HCT116 (cell line): ENCODE measurements at regions not wholly inside any gene's neighbourhood (a gene's known extent, or its start where the extent isn't known, plus 50 kb on each side); places are given as distances from the start of the nearest gene placed in this dataset.

ENCODE experiments used
- ATAC-seq: fragments of 200-7000 bp; cut with Tn5 transposase; 2 replicates; pipeline ENCODE4 v1.9.1; 2020; ENCODE audit warnings: mild to moderate bottlenecking, moderate library complexity
- BruUV-seq: library from RNA; stranded (reverse); fragments of 400-500 nt; replicated peaks from 2 replicates; lab custom pipeline; 2021; lab: Mats Ljungman, UMichigan
- CTCF ChIA-PET: fragments of 300-600 bp; sonication (Branson Sonifier 250); formaldehyde crosslinking; loops from one replicate; lab custom pipeline; 2021; ENCODE audit warnings: antibody characterized with exemption; lab: Charles Lee
- POLR2A ChIA-PET: fragments of 300-600, 350-600 bp; sonication (Branson Sonifier 250); formaldehyde crosslinking; loops from one replicate; lab custom pipeline; 2021; ENCODE audit warnings: antibody characterized with exemption; lab: Charles Lee
- RAD21 ChIA-PET, 2 experiments: fragments of 300-600 bp; sonication (Branson Sonifier 250); formaldehyde crosslinking; loops; one replicate each; lab custom pipeline; 2023; ENCODE audit warnings: low total read pairs in 2 of 2; ENCODE audit not compliant: uncharacterized antibody in 2 of 2, unreplicated experiment in 2 of 2, low non-redundant PET in 1 of 2; lab: Charles Lee
- DNase-seq: peaks from one replicate; pipeline ENCODE4 v3.0.0-alpha.2; 2010; ENCODE audit warnings: low read depth, low spot score
- H2AFZ ChIP-seq: fragments of 200-600 bp; shearing (Covaris generic), sonication (generic); 2 replicates; pipeline ENCODE4 v1.6.1; 2017; ENCODE audit warnings: low read depth, mixed run types, mixed read lengths, antibody characterized with exemption, low read length; ENCODE audit not compliant: poor library complexity, severe bottlenecking
- H3K27ac ChIP-seq: 2 replicates; pipeline ENCODE4 v1.5.1; 2012; ENCODE audit warnings: low read depth, low read length
- H3K27me3 ChIP-seq: fragments of 200-600 bp; sonication (generic); 2 replicates; pipeline ENCODE4 v1.6.1; 2016; ENCODE audit warnings: mixed run types, low read length, mixed read lengths; ENCODE audit not compliant: insufficient read depth
- H3K36me3 ChIP-seq, 2 experiments: fragments of 200-500 bp in 1 of 2; fragments of 200-600 bp in 1 of 2; sonication (Bioruptor generic) in 1 of 2; sonication (generic) in 1 of 2; 2 replicates each; pipeline versions ENCODE4 v1.5.1 to v1.6.1; 2014 to 2016; ENCODE audit warnings: low read length in 2 of 2, inconsistent platforms in 1 of 2, mixed read lengths in 1 of 2, mixed run types in 1 of 2; ENCODE audit not compliant: insufficient read depth in 2 of 2, control insufficient read depth in 1 of 2
- H3K4me1 ChIP-seq, 2 experiments: fragments of 200-600 bp in 1 of 2; sonication (generic) in 1 of 2; 2 replicates each; pipeline versions ENCODE4 v1.5.1 to v1.6.1; 2012 to 2017; ENCODE audit warnings: low read length in 2 of 2, inconsistent platforms in 1 of 2, mild to moderate bottlenecking in 1 of 2, mixed read lengths in 1 of 2, mixed run types in 1 of 2, moderate library complexity in 1 of 2; ENCODE audit not compliant: insufficient read depth in 2 of 2, control insufficient read depth in 1 of 2
- H3K4me2 ChIP-seq: fragments of 200-600 bp; sonication (generic); 2 replicates; pipeline ENCODE4 v1.6.1; 2017; ENCODE audit warnings: mixed run types, low read length, mixed read lengths
- H3K4me3 ChIP-seq, 2 experiments: fragments of 200-600 bp in 1 of 2; sonication (generic) in 1 of 2; replicated peaks in 1 of 2; 2 replicates each; pipeline ENCODE4 v1.5.1; 2011 to 2016; ENCODE audit warnings: low read length in 2 of 2, control low read depth in 1 of 2, low read depth in 1 of 2, mild to moderate bottlenecking in 1 of 2, mixed read lengths in 1 of 2, mixed run types in 1 of 2
- H3K79me2 ChIP-seq: fragments of 200-600 bp; sonication (generic); 2 replicates; pipeline ENCODE4 v1.6.1; 2017; ENCODE audit warnings: mild to moderate bottlenecking, mixed run types, low read length, moderate library complexity, mixed read lengths; ENCODE audit not compliant: insufficient read depth
- H3K9ac ChIP-seq: fragments of 200-600 bp; sonication (generic); 2 replicates; pipeline ENCODE4 v1.6.1; 2016; ENCODE audit warnings: low read length, mixed read lengths
- H3K9me2 ChIP-seq: fragments of 200-600 bp; sonication (generic), shearing (Covaris generic); 2 replicates; pipeline ENCODE4 v1.6.1; 2017; ENCODE audit warnings: mixed run types, mild to moderate bottlenecking, moderate library complexity; ENCODE audit not compliant: insufficient read depth
- H3K9me3 ChIP-seq, 2 experiments: fragments of 200-500 bp in 1 of 2; fragments of 200-600 bp in 1 of 2; sonication (Bioruptor generic) in 1 of 2; sonication (generic) in 1 of 2; 2 replicates each; pipeline ENCODE4 v1.6.1; 2014 to 2017; ENCODE audit warnings: low read length in 2 of 2, mixed read lengths in 2 of 2, inconsistent platforms in 1 of 2, low read depth in 1 of 2, mild to moderate bottlenecking in 1 of 2, mixed run types in 1 of 2, moderate library complexity in 1 of 2; ENCODE audit not compliant: control insufficient read depth in 1 of 2, insufficient read depth in 1 of 2
- H4K20me1 ChIP-seq: fragments of 200-600 bp; sonication (generic), shearing (Covaris generic); 2 replicates; pipeline ENCODE4 v1.6.1; 2017; ENCODE audit warnings: mixed run types, mild to moderate bottlenecking, moderate library complexity; ENCODE audit not compliant: insufficient read depth
- JUND ChIP-seq: IDR thresholded peaks from 2 replicates; pipeline ENCODE4 v1.6.1; 2012
- POLR2A ChIP-seq: IDR thresholded peaks from 2 replicates; pipeline ENCODE4 v1.7.0; 2011; ENCODE audit warnings: borderline replicate concordance; ENCODE audit not compliant: insufficient read depth, insufficient read length; ENCODE audit errors: extremely low read depth
- RAD21 ChIP-seq: IDR thresholded peaks from 2 replicates; pipeline ENCODE4 v1.6.1; 2012; ENCODE audit warnings: low read depth, mild to moderate bottlenecking
- SIN3A ChIP-seq: IDR thresholded peaks from 2 replicates; pipeline ENCODE4 v1.6.1; 2012; ENCODE audit warnings: low read depth
- TCF7L2 ChIP-seq: IDR thresholded peaks from 2 replicates; pipeline ENCODE4 v1.7.0; 2011; ENCODE audit warnings: borderline replicate concordance, inconsistent platforms; ENCODE audit not compliant: insufficient read depth, insufficient read length; ENCODE audit errors: extremely low read depth
- intact Hi-C: fragments of 100-400 bp; cut with micrococcal nuclease; formaldehyde crosslinking; loops from 2 replicates; pipeline ENCODE4 v1.10.0; 2022
- TF ChIP-seq, protein P1 (sequence below), 3 experiments: fragments of 200-600 bp in 1 of 3; sonication (generic) in 1 of 3; IDR thresholded peaks in 2 of 3; conservative IDR thresholded peaks in 1 of 3; 2 replicates each; pipeline ENCODE4 v1.5.1; 2012 to 2017; ENCODE audit warnings: low read depth in 2 of 3, low read length in 2 of 3, antibody characterized with exemption in 1 of 3, borderline replicate concordance in 1 of 3, control low read depth in 1 of 3, mild to moderate bottlenecking in 1 of 3, mixed read lengths in 1 of 3, mixed run types in 1 of 3, moderate library complexity in 1 of 3; ENCODE audit not compliant: insufficient read depth in 1 of 3
- TF ChIP-seq, protein P2 (sequence below): IDR thresholded peaks from 2 replicates; pipeline ENCODE4 v1.6.1; 2012; ENCODE audit warnings: low read depth

DNA sequence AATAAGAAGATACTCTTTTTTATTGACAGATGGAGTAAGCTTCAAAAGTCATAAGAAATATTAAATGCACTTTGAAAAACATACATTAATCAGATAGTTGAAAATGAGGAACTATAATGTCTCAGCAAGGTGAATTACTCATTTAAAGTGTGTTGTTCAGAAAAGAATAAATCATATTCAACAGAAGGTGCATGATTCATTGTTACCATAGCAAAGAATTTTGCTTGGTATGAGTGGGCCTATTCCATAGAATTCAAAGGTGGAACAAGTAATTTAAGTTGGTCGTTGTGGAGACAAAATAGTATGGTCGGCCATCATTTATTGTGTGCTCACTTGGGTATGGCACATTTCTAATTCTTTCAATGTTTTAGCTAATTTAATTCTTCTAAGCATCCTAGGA lies 1920.2 kb upstream of the CDH9 start:
- ATAC-seq = no peak

More for the DNA sequence above, 1920.2 kb upstream of the CDH9 start:
- TF ChIP-seq, protein P1, sequence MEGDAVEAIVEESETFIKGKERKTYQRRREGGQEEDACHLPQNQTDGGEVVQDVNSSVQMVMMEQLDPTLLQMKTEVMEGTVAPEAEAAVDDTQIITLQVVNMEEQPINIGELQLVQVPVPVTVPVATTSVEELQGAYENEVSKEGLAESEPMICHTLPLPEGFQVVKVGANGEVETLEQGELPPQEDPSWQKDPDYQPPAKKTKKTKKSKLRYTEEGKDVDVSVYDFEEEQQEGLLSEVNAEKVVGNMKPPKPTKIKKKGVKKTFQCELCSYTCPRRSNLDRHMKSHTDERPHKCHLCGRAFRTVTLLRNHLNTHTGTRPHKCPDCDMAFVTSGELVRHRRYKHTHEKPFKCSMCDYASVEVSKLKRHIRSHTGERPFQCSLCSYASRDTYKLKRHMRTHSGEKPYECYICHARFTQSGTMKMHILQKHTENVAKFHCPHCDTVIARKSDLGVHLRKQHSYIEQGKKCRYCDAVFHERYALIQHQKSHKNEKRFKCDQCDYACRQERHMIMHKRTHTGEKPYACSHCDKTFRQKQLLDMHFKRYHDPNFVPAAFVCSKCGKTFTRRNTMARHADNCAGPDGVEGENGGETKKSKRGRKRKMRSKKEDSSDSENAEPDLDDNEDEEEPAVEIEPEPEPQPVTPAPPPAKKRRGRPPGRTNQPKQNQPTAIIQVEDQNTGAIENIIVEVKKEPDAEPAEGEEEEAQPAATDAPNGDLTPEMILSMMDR (IDR thresholded peaks at IDR 0.05 in 2 of 3, conservative IDR thresholded peaks at IDR 0.05 in 1 of 3; ENCODE audit: borderline replicate concordance in 1 of 3, insufficient read depth in 1 of 3, low read depth in 2 of 3, low read length in 2 of 3) = no peak
- TF ChIP-seq, protein P2, sequence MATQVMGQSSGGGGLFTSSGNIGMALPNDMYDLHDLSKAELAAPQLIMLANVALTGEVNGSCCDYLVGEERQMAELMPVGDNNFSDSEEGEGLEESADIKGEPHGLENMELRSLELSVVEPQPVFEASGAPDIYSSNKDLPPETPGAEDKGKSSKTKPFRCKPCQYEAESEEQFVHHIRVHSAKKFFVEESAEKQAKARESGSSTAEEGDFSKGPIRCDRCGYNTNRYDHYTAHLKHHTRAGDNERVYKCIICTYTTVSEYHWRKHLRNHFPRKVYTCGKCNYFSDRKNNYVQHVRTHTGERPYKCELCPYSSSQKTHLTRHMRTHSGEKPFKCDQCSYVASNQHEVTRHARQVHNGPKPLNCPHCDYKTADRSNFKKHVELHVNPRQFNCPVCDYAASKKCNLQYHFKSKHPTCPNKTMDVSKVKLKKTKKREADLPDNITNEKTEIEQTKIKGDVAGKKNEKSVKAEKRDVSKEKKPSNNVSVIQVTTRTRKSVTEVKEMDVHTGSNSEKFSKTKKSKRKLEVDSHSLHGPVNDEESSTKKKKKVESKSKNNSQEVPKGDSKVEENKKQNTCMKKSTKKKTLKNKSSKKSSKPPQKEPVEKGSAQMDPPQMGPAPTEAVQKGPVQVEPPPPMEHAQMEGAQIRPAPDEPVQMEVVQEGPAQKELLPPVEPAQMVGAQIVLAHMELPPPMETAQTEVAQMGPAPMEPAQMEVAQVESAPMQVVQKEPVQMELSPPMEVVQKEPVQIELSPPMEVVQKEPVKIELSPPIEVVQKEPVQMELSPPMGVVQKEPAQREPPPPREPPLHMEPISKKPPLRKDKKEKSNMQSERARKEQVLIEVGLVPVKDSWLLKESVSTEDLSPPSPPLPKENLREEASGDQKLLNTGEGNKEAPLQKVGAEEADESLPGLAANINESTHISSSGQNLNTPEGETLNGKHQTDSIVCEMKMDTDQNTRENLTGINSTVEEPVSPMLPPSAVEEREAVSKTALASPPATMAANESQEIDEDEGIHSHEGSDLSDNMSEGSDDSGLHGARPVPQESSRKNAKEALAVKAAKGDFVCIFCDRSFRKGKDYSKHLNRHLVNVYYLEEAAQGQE = no peak
- TF ChIP-seq TCF7L2 = no peak
- no peak for TF ChIP-seq SIN3A
- no peak for TF ChIP-seq JUND
- TF ChIP-seq POLR2A = no peak
- no peak for TF ChIP-seq RAD21
- DNase-seq = no peak
- ChIA-PET POLR2A (no interaction called here), RAD21 (no interaction called here), CTCF (no interaction called here)
- H3K9me2 ChIP-seq = no peaks in the 10 kb centered on the region
- H3K4me1 ChIP-seq = no peaks in the 10 kb centered on the region
- no TSS peak for BruUV-seq
- no peaks in the 10 kb centered on the region for H3K27me3 ChIP-seq
- no peak overlapping the region for H2AFZ ChIP-seq
- H3K4me3 ChIP-seq = no peak overlapping the region
- H3K36me3 ChIP-seq = no peaks in the 10 kb centered on the region
- peaks cover 6% of the 10 kb centered on the region in 2 experiments; a peak in 1 of 4 replicates for H3K9me3 ChIP-seq
- no peak overlapping the region for H3K4me2 ChIP-seq
- H3K27ac ChIP-seq = no peak overlapping the region
- intact Hi-C loops = no loop called here
- no peaks in the 10 kb centered on the region for H3K79me2 ChIP-seq
- H3K9ac ChIP-seq = no peak overlapping the region
- no peaks in the 10 kb centered on the region for H4K20me1 ChIP-seq
